PC-9 (cell line): ENCODE measurements at regions not wholly inside any gene's neighbourhood (a gene's known extent, or its start where the extent isn't known, plus 50 kb on each side); places are given as distances from the start of the nearest gene placed in this dataset.
A peak's percentile ranks its signal among the peaks of the same experiment; 100 is the strongest.

ENCODE experiments used
- BruUV-seq: library from RNA; stranded (reverse); fragments of 400-500 nt; replicated peaks from 2 replicates; lab custom pipeline; 2021; lab: Mats Ljungman, UMichigan
- CTCF ChIA-PET: fragments of 300-600 bp; sonication (Branson Sonifier 250); formaldehyde crosslinking; loops from one replicate; lab custom pipeline; 2022; ENCODE audit warnings: antibody characterized with exemption; lab: Charles Lee
- POLR2A ChIA-PET: fragments of 300-600 bp; sonication (Branson Sonifier 250); formaldehyde crosslinking; loops from one replicate; lab custom pipeline; 2022; ENCODE audit warnings: antibody characterized with exemption; ENCODE audit not compliant: unreplicated experiment; lab: Charles Lee
- DNase-seq, 2 experiments: peaks; one replicate each; pipeline versions ENCODE4 v3.0.0 to v3.0.0-alpha.2; 2015 to 2022; ENCODE audit warnings: mixed read lengths in 1 of 2
- H2AFZ ChIP-seq: fragments of 200-600 bp; sonication (generic); 2 replicates; pipeline ENCODE4 v1.8.1; 2017; ENCODE audit warnings: antibody characterized with exemption
- H3F3A ChIP-seq: fragments of 200-600 bp; sonication (generic); 2 replicates; pipeline ENCODE4 v1.8.1; 2017; ENCODE audit warnings: antibody characterized with exemption, mild to moderate bottlenecking, low read depth; ENCODE audit not compliant: insufficient read depth
- H3K27ac ChIP-seq: fragments of 200-600 bp; sonication (generic); 2 replicates; pipeline ENCODE4 v1.6.1; 2016; ENCODE audit warnings: mixed run types
- H3K27me3 ChIP-seq: fragments of 200-600 bp; sonication (generic); 2 replicates; pipeline ENCODE4 v1.6.1; 2016; ENCODE audit warnings: low read depth, mixed run types; ENCODE audit not compliant: insufficient read depth
- H3K36me3 ChIP-seq: fragments of 200-600 bp; sonication (generic); 2 replicates; pipeline ENCODE4 v1.6.1; 2016; ENCODE audit warnings: low read depth, mixed run types
- H3K4me1 ChIP-seq: fragments of 200-600 bp; sonication (generic); replicated peaks from 2 replicates; pipeline ENCODE4 v1.6.1; 2016; ENCODE audit warnings: mixed run types; ENCODE audit not compliant: insufficient read depth
- H3K4me2 ChIP-seq: fragments of 200-600 bp; sonication (generic); 2 replicates; pipeline ENCODE4 v1.6.1; 2017; ENCODE audit warnings: mixed run types
- H3K4me3 ChIP-seq: fragments of 200-600 bp; sonication (generic); 2 replicates; pipeline ENCODE4 v1.6.1; 2016; ENCODE audit warnings: mixed run types
- H3K79me2 ChIP-seq: fragments of 200-600 bp; sonication (generic); 2 replicates; pipeline ENCODE4 v1.6.1; 2017; ENCODE audit warnings: low read depth, mixed run types
- H3K9me2 ChIP-seq: fragments of 200-600 bp; sonication (generic); 2 replicates; pipeline ENCODE4 v1.8.1; 2017; ENCODE audit warnings: mild to moderate bottlenecking; ENCODE audit not compliant: insufficient read depth
- H3K9me3 ChIP-seq: fragments of 200-600 bp; sonication (generic); 2 replicates; pipeline ENCODE4 v1.8.1; 2016; ENCODE audit warnings: low read depth; ENCODE audit not compliant: insufficient read depth
- H4K20me1 ChIP-seq: fragments of 200-600 bp; sonication (generic); 2 replicates; pipeline ENCODE4 v1.8.1; 2017; ENCODE audit not compliant: insufficient read depth
- CTCF ChIP-seq: fragments of 200-600 bp; sonication (generic); conservative IDR thresholded peaks from 2 replicates; pipeline ENCODE4 v1.6.1; 2017; ENCODE audit warnings: mixed run types, antibody characterized with exemption, mild to moderate bottlenecking, moderate library complexity
- EZH2 ChIP-seq: fragments of 200-600 bp; sonication (generic); IDR thresholded peaks from 2 replicates; pipeline ENCODE4 v1.8.0; 2017; ENCODE audit warnings: antibody characterized with exemption, low read depth
- intact Hi-C: fragments of 100-400 bp; cut with micrococcal nuclease; formaldehyde crosslinking; loops from one replicate; pipeline ENCODE4 v1.10.0; 2022; ENCODE audit not compliant: unreplicated experiment

GRCh38 chr17:13338421-13338820 is 263.3 kb downstream of the HS3ST3A1 start:
- H2AFZ ChIP-seq: no peak overlapping the region
- H3K79me2 ChIP-seq: no peaks in the 10 kb centered on the region
- CTCF ChIA-PET: no interaction called here

DNA sequence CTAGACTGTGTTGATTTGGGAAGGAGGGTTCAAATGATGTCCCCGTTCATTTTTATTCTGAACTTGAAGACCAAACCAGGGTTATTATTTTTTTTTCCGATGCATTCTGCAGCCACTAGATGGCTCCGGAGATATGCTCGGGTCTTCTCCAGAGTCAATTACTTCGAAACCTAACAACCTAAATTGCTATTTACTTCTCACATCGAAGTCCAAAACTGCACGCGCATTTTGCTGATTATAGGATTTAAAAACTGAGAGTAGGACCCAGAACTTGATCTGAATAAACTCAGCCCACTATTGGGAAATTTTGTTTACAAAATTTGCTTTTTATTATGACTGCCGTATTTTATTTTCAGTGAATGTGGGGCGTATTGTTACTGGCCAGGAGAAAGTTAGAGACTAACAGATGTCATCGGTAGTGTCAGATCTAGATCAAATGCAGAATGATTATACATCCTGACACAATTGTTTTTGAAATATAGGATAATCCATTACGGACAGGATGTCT is 263.8 kb downstream of the HS3ST3A1 start:
- Histone ChIP-seq H4K20me1 (no peaks in the 10 kb centered on the region), H3K4me1 (no peaks in the 10 kb centered on the region), H3K4me3 (no peak overlapping the region), H3K27ac (no peak overlapping the region), H3K36me3 (no peaks in the 10 kb centered on the region), H2AFZ (no peak overlapping the region), H3K79me2 (no peaks in the 10 kb centered on the region), H3K4me2 (peak overlapping the region; percentile 29; the same call in 1 of the 2 replicates), H3K27me3 (no peaks in the 10 kb centered on the region), H3F3A (no peaks in the 10 kb centered on the region), H3K9me3 (no peaks in the 10 kb centered on the region), H3K9me2 (no peaks in the 10 kb centered on the region)
- intact Hi-C loops: loop anchor here (5.0 kb wide), 1 partner anchor 1589 kb away; no protein-coding TSS in a partner anchor
- BruUV-seq: no TSS peak
- TF ChIP-seq EZH2 (no peak), CTCF (peak; percentile 63)
- DNase-seq: peak in 1 of 2 experiments; percentile 3
- ChIA-PET CTCF (no interaction called here), POLR2A (no interaction called here)

More at GRCh38 chr17:13338421-13338820, 263.3 kb downstream of the HS3ST3A1 start:
- no peaks in the 10 kb centered on the region for H3F3A ChIP-seq
- BruUV-seq: no TSS peak
- intact Hi-C loops: loop anchor here (5.0 kb wide), 1 partner anchor 1589 kb away; no protein-coding TSS in a partner anchor
- no peaks in the 10 kb centered on the region for H3K36me3 ChIP-seq
- H3K27ac ChIP-seq: no peak overlapping the region
- no peak overlapping the region for H3K4me2 ChIP-seq
- H3K4me1 ChIP-seq: no peaks in the 10 kb centered on the region
- H3K9me3 ChIP-seq: no peaks in the 10 kb centered on the region
- H4K20me1 ChIP-seq: no peaks in the 10 kb centered on the region
- no peak for DNase-seq
- TF ChIP-seq CTCF (no peak), EZH2 (no peak)
- no peaks in the 10 kb centered on the region for H3K9me2 ChIP-seq
- no peaks in the 10 kb centered on the region for H3K27me3 ChIP-seq
- POLR2A ChIA-PET: no interaction called here
- H3K4me3 ChIP-seq: no peak overlapping the region

DNA sequence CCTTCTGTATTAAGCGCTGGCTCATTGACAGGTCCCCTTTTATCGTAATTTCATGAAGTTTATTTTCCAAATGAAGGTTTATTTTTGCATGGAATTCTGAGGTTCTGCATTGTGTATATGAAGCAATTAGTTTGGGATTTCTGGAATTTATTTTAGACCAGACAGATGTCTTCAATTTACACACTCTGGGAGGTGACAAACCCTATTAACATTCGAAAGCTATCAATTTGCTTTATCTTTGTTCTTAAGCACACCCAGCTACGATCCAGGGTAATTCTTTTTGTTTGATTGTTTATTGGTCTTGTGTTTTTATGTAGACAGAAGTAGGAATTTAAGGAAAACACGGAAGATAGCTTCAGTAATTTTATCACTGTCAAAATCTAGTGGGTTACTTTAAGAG is 264.6 kb downstream of the HS3ST3A1 start:
- no peaks in the 10 kb centered on the region for H3K9me3 ChIP-seq
- H3F3A ChIP-seq: no peaks in the 10 kb centered on the region
- H3K9me2 ChIP-seq: no peaks in the 10 kb centered on the region
- intact Hi-C loops: loop anchor here (5.0 kb wide), 1 partner anchor 1590 kb away; no protein-coding TSS in a partner anchor
- BruUV-seq: no TSS peak
- H3K27me3 ChIP-seq: no peaks in the 10 kb centered on the region
- ChIA-PET CTCF (no interaction called here), POLR2A (interaction anchor here (0.6 kb wide), 1 partner anchor 762 kb away, joined by 10 read pairs; no protein-coding TSS in a partner anchor)
- H3K36me3 ChIP-seq: no peaks in the 10 kb centered on the region
- H4K20me1 ChIP-seq: no peaks in the 10 kb centered on the region
- TF ChIP-seq EZH2 (no peak), CTCF (no peak)
- no peaks in the 10 kb centered on the region for H3K79me2 ChIP-seq
- no peak overlapping the region for H3K27ac ChIP-seq
- no peak for DNase-seq
- no peak overlapping the region for H2AFZ ChIP-seq
- H3K4me3 ChIP-seq: no peak overlapping the region
- H3K4me2 ChIP-seq: no peak overlapping the region
- H3K4me1 ChIP-seq: no peaks in the 10 kb centered on the region
